Nephron (organoid): ENCODE measurements at regions not wholly inside any gene's neighbourhood (a gene's known extent, or its start where the extent isn't known, plus 50 kb on each side); places are given as distances from the start of the nearest gene placed in this dataset.
"Not testable (repeated sequence)": the region's sequence is repeated elsewhere in the genome, so short reads cannot be mapped to it uniquely, and the experiment has no call there.

Experiments used
- H3K27ac Mint-ChIP-seq, 3 experiments: 2 replicates each; pipeline ENCODE4 v1.8.0; 2020; ENCODE audit warnings: mixed read lengths in 3 of 3, mild to moderate bottlenecking in 2 of 3, moderate library complexity in 1 of 3
- H3K27me3 Mint-ChIP-seq: 2 replicates; pipeline ENCODE4 v1.8.0; 2021; ENCODE audit warnings: low read depth, mild to moderate bottlenecking, moderate library complexity, mixed read lengths
- H3K36me3 Mint-ChIP-seq: 2 replicates; pipeline ENCODE4 v1.8.0; 2020; ENCODE audit warnings: low read depth, mixed read lengths
- H3K4me1 Mint-ChIP-seq: 2 replicates; pipeline ENCODE4 v1.8.0; 2020; ENCODE audit warnings: mixed read lengths
- H3K4me3 Mint-ChIP-seq, 3 experiments: 2 replicates each; pipeline ENCODE4 v1.8.0; 2020; ENCODE audit warnings: mild to moderate bottlenecking in 3 of 3, mixed read lengths in 3 of 3, moderate library complexity in 2 of 3
- H3K9me3 Mint-ChIP-seq: 2 replicates; pipeline ENCODE4 v1.8.0; 2020; ENCODE audit warnings: mixed read lengths
- TF ChIP-seq, protein P1 (sequence below), 3 experiments: fragments of 200-600 bp; sonication (generic); IDR thresholded peaks; one replicate each; pipeline ENCODE4 v1.5.0; 2021; ENCODE audit warnings: antibody characterized with exemption in 3 of 3; ENCODE audit not compliant: unreplicated experiment in 3 of 3

GRCh38 chr20:30565086-30565485 lies 692.4 kb upstream of the DEFB115 start:
- H3K4me1 Mint-ChIP-seq, H3K9me3 Mint-ChIP-seq, H3K27me3 Mint-ChIP-seq, H3K27ac Mint-ChIP-seq, H3K36me3 Mint-ChIP-seq, H3K4me3 Mint-ChIP-seq: not testable (repeated sequence)

GRCh38 chr20:30569867-30570266 lies 687.6 kb upstream of the DEFB115 start:
- H3K36me3 Mint-ChIP-seq, H3K27me3 Mint-ChIP-seq, H3K4me1 Mint-ChIP-seq, H3K27ac Mint-ChIP-seq, H3K4me3 Mint-ChIP-seq: not testable (repeated sequence)
- H3K9me3 Mint-ChIP-seq = peaks cover 21% of the 10 kb centered on the region

- H3K27me3 Mint-ChIP-seq, H3K27ac Mint-ChIP-seq, H3K4me3 Mint-ChIP-seq, H3K36me3 Mint-ChIP-seq, H3K4me1 Mint-ChIP-seq: not testable (repeated sequence)
- H3K9me3 Mint-ChIP-seq = peaks cover 22% of the 10 kb centered on the region
These were observed 686.8 kb upstream of the DEFB115 start for GRCh38 chr20:30570622-30571021.

GRCh38 chr20:30574337-30574736 lies 683.1 kb upstream of the DEFB115 start:
- H3K27ac Mint-ChIP-seq, H3K4me1 Mint-ChIP-seq, H3K36me3 Mint-ChIP-seq, H3K27me3 Mint-ChIP-seq, H3K4me3 Mint-ChIP-seq: not testable (repeated sequence)
- H3K9me3 Mint-ChIP-seq = peaks cover 26% of the 10 kb centered on the region

- H3K4me1 Mint-ChIP-seq, H3K4me3 Mint-ChIP-seq, H3K36me3 Mint-ChIP-seq, H3K27me3 Mint-ChIP-seq, H3K27ac Mint-ChIP-seq: not testable (repeated sequence)
- H3K9me3 Mint-ChIP-seq = peaks cover 25% of the 10 kb centered on the region
These were observed 678.4 kb upstream of the DEFB115 start for GRCh38 chr20:30579069-30579468.

DNA sequence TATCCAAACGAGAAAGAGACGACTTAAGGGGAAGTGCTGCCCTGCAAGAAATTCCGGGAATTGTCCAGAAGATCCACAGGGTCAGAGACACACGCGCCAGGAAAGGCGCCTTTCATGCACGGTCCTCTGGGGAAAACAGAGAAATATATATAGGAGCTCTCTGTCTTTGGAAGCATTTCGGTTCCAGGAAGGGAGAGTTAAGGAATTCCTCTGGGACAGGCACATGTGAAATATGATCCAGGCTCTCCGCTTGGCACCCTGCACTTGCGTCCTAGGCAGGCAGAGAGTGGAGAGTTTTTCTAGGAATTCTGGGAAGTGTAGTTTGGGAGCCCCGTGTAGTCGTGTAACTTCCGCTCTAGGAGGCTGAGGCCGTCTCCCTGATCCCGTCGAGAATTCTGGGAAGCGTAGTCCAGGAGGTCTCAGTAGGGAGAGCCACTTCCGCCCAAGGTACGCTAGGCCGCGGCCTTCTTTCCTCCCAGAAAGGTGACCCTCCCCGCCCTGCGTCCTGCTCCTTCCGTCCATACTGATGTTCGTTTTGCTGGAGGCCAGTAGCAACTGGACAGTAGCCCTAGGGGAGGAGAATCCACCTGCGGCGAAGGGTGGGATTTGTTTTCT lies 677.5 kb upstream of the DEFB115 start:
- H3K27me3 Mint-ChIP-seq, H3K4me3 Mint-ChIP-seq, H3K4me1 Mint-ChIP-seq, H3K27ac Mint-ChIP-seq, H3K36me3 Mint-ChIP-seq: not testable (repeated sequence)
- peaks cover 22% of the 10 kb centered on the region for H3K9me3 Mint-ChIP-seq

DNA sequence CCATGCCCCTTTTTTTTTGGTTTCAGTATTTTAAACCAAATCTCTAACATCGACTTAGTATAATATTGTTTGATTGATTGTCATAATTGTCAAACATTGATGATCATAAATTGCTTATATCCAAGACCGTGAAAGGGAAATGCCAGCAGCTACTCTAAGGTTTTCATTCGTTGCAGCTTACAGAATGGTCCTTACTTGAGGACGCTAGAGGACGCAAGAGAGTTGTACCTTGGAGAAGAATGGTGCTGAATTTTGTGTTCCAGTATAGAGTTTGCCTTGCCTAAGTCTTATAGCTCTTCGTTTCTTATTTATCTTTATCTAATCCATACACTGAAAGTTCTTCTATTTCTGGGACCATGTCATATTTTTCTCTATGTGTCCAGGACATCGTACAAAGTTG lies 675.6 kb upstream of the DEFB115 start:
- not testable (repeated sequence) for H3K27me3 Mint-ChIP-seq, H3K27ac Mint-ChIP-seq, H3K4me3 Mint-ChIP-seq, H3K4me1 Mint-ChIP-seq, H3K36me3 Mint-ChIP-seq
- H3K9me3 Mint-ChIP-seq = peaks cover 27% of the 10 kb centered on the region

- H3K9me3 Mint-ChIP-seq = peaks cover 22% of the 10 kb centered on the region
- not testable (repeated sequence) for H3K4me3 Mint-ChIP-seq, H3K36me3 Mint-ChIP-seq, H3K27me3 Mint-ChIP-seq, H3K27ac Mint-ChIP-seq, H3K4me1 Mint-ChIP-seq
These were observed 673.1 kb upstream of the DEFB115 start for GRCh38 chr20:30584403-30584802.

- not testable (repeated sequence) for H3K36me3 Mint-ChIP-seq, H3K27ac Mint-ChIP-seq, H3K4me3 Mint-ChIP-seq, H3K27me3 Mint-ChIP-seq, H3K4me1 Mint-ChIP-seq
- H3K9me3 Mint-ChIP-seq = peaks cover 18% of the 10 kb centered on the region
These were observed 672.1 kb upstream of the DEFB115 start for GRCh38 chr20:30585244-30585796.

GRCh38 chr20:30586178-30586577 lies 671.3 kb upstream of the DEFB115 start:
- H3K4me1 Mint-ChIP-seq, H3K27ac Mint-ChIP-seq, H3K36me3 Mint-ChIP-seq, H3K27me3 Mint-ChIP-seq, H3K4me3 Mint-ChIP-seq: not testable (repeated sequence)
- H3K9me3 Mint-ChIP-seq = peaks cover 18% of the 10 kb centered on the region

- Mint-ChIP-seq H3K36me3 (no peaks in the 10 kb centered on the region), H3K27me3 (no peaks in the 10 kb centered on the region), H3K27ac (no peak overlapping the region), H3K9me3 (peaks cover 17% of the 10 kb centered on the region), H3K4me1 (no peaks in the 10 kb centered on the region), H3K4me3 (no peak overlapping the region)
- TF ChIP-seq, protein P1, sequence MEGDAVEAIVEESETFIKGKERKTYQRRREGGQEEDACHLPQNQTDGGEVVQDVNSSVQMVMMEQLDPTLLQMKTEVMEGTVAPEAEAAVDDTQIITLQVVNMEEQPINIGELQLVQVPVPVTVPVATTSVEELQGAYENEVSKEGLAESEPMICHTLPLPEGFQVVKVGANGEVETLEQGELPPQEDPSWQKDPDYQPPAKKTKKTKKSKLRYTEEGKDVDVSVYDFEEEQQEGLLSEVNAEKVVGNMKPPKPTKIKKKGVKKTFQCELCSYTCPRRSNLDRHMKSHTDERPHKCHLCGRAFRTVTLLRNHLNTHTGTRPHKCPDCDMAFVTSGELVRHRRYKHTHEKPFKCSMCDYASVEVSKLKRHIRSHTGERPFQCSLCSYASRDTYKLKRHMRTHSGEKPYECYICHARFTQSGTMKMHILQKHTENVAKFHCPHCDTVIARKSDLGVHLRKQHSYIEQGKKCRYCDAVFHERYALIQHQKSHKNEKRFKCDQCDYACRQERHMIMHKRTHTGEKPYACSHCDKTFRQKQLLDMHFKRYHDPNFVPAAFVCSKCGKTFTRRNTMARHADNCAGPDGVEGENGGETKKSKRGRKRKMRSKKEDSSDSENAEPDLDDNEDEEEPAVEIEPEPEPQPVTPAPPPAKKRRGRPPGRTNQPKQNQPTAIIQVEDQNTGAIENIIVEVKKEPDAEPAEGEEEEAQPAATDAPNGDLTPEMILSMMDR (IDR thresholded peaks at IDR 0.05; ENCODE audit: unreplicated experiment in 3 of 3) = no peak
These were observed 663.9 kb upstream of the DEFB115 start for GRCh38 chr20:30593572-30593971.
